Astrocyte (in vitro differentiated cells and primary cell): ENCODE measurements at regions not wholly inside any gene's neighbourhood (a gene's known extent, or its start where the extent isn't known, plus 50 kb on each side); places are given as distances from the start of the nearest gene placed in this dataset.

Experiments
- DNase-seq: peaks from one replicate; pipeline ENCODE4 v3.0.0-alpha.2; 2010; ENCODE audit warnings: low read depth
- FAIRE-seq: peaks from 2 replicates; lab custom pipeline; 2011; peaks lifted over from hg19 to GRCh38; lab: Jason Lieb, UNC
- H2AFZ ChIP-seq: 2 replicates; pipeline ENCODE4 v1.6.0; 2012; ENCODE audit warnings: low read depth, low read length, inconsistent platforms
- H3K27ac ChIP-seq: 2 replicates; pipeline ENCODE4 v1.5.1; 2011; ENCODE audit warnings: low read depth, low read length, inconsistent platforms
- H3K27me3 ChIP-seq: 2 replicates; pipeline ENCODE4 v1.6.0; 2011; ENCODE audit warnings: low read length, inconsistent platforms; ENCODE audit not compliant: insufficient read depth
- H3K36me3 ChIP-seq: 2 replicates; pipeline ENCODE4 v1.5.1; 2011; ENCODE audit warnings: low read length, inconsistent platforms; ENCODE audit not compliant: insufficient read depth
- H3K4me1 ChIP-seq: 2 replicates; pipeline ENCODE4 v1.5.1; 2011; ENCODE audit warnings: low read length, inconsistent platforms; ENCODE audit not compliant: insufficient read depth
- H3K4me2 ChIP-seq: 2 replicates; pipeline ENCODE4 v1.6.0; 2012; ENCODE audit warnings: low read length, inconsistent platforms
- H3K4me3 ChIP-seq: 2 replicates; pipeline ENCODE4 v1.5.1; 2011; ENCODE audit warnings: low read depth, mild to moderate bottlenecking, low read length, inconsistent platforms; ENCODE audit not compliant: insufficient read depth
- H3K79me2 ChIP-seq: 2 replicates; pipeline ENCODE4 v1.6.0; 2012; ENCODE audit warnings: mild to moderate bottlenecking, low read length, inconsistent platforms; ENCODE audit not compliant: insufficient read depth
- H3K9ac ChIP-seq: 2 replicates; pipeline ENCODE4 v1.6.0; 2012; ENCODE audit warnings: mild to moderate bottlenecking, low read length, inconsistent platforms
- H3K9me3 ChIP-seq: 2 replicates; pipeline ENCODE4 v1.5.1; 2012; ENCODE audit warnings: low read depth, mild to moderate bottlenecking, low read length, inconsistent platforms; ENCODE audit not compliant: insufficient read depth
- H4K20me1 ChIP-seq: 2 replicates; pipeline ENCODE4 v1.6.0; 2012; ENCODE audit warnings: low read length, inconsistent platforms; ENCODE audit not compliant: insufficient read depth
- H3K27ac Mint-ChIP-seq: one replicate; pipeline ENCODE4 v1.8.0; 2021; ENCODE audit warnings: mild to moderate bottlenecking, mixed read lengths; ENCODE audit not compliant: unreplicated experiment
- H3K27me3 Mint-ChIP-seq: one replicate; pipeline ENCODE4 v1.8.0; 2021; ENCODE audit warnings: low read depth, mixed read lengths; ENCODE audit not compliant: unreplicated experiment
- H3K36me3 Mint-ChIP-seq: one replicate; pipeline ENCODE4 v1.8.0; 2021; ENCODE audit warnings: low read depth, mixed read lengths; ENCODE audit not compliant: unreplicated experiment
- H3K4me1 Mint-ChIP-seq: one replicate; pipeline ENCODE4 v1.8.0; 2021; ENCODE audit warnings: low read depth, mixed read lengths; ENCODE audit not compliant: unreplicated experiment
- H3K4me3 Mint-ChIP-seq: one replicate; pipeline ENCODE4 v1.8.0; 2021; ENCODE audit warnings: mild to moderate bottlenecking, moderate library complexity, mixed read lengths; ENCODE audit not compliant: unreplicated experiment
- H3K9me3 Mint-ChIP-seq: one replicate; pipeline ENCODE4 v1.8.0; 2021; ENCODE audit warnings: mild to moderate bottlenecking, mixed read lengths; ENCODE audit not compliant: unreplicated experiment
- EZH2 ChIP-seq: IDR thresholded peaks from 2 replicates; pipeline ENCODE4 v1.6.1; 2012; ENCODE audit warnings: mild to moderate bottlenecking, low read length, inconsistent platforms; ENCODE audit not compliant: insufficient read depth
- TF ChIP-seq, protein P1 (sequence below): IDR thresholded peaks from 2 replicates; pipeline ENCODE4 v1.5.1; 2011; ENCODE audit warnings: low read depth, mild to moderate bottlenecking, inconsistent platforms, low read length, moderate library complexity; ENCODE audit not compliant: insufficient read depth

DNA sequence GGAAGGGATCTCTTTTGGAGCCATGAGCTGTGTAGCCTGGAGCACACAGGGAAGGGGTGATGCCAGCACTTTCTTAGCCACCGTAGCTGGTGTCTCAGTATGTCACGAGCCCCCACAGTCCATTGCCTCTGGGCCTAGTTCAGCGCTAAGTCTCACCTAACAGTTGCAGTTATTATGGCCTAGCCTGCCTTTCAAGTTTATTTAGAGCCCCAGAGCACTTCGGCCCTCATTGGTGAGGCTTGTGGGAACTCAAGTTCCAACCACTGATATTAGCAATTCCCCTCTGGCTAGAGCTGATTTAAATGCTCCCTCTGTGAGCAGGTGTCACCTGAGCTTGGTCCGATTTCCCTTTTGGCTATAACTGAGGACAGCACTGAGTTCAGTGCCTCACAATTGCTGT is 388.4 kb upstream of the MAOA start:
- H3K4me3 Mint-ChIP-seq = no peak overlapping the region
- no peak for TF ChIP-seq EZH2
- TF ChIP-seq, protein P1, sequence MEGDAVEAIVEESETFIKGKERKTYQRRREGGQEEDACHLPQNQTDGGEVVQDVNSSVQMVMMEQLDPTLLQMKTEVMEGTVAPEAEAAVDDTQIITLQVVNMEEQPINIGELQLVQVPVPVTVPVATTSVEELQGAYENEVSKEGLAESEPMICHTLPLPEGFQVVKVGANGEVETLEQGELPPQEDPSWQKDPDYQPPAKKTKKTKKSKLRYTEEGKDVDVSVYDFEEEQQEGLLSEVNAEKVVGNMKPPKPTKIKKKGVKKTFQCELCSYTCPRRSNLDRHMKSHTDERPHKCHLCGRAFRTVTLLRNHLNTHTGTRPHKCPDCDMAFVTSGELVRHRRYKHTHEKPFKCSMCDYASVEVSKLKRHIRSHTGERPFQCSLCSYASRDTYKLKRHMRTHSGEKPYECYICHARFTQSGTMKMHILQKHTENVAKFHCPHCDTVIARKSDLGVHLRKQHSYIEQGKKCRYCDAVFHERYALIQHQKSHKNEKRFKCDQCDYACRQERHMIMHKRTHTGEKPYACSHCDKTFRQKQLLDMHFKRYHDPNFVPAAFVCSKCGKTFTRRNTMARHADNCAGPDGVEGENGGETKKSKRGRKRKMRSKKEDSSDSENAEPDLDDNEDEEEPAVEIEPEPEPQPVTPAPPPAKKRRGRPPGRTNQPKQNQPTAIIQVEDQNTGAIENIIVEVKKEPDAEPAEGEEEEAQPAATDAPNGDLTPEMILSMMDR = no peak
- H3K4me3 ChIP-seq = no peak overlapping the region
- H3K4me1 ChIP-seq = no peaks in the 10 kb centered on the region
- H4K20me1 ChIP-seq = no peaks in the 10 kb centered on the region
- H3K4me1 Mint-ChIP-seq = no peaks in the 10 kb centered on the region
- H2AFZ ChIP-seq = no peak overlapping the region
- no peak overlapping the region for H3K27ac ChIP-seq
- no peak overlapping the region for H3K4me2 ChIP-seq
- no peak overlapping the region for H3K27ac Mint-ChIP-seq
- H3K79me2 ChIP-seq = no peaks in the 10 kb centered on the region
- FAIRE-seq = no peak
- H3K36me3 ChIP-seq = no peaks in the 10 kb centered on the region
- H3K27me3 Mint-ChIP-seq = no peaks in the 10 kb centered on the region
- H3K36me3 Mint-ChIP-seq = no peaks in the 10 kb centered on the region
- DNase-seq = no peak
- no peak overlapping the region for H3K9ac ChIP-seq
- H3K27me3 ChIP-seq = no peaks in the 10 kb centered on the region
- no peaks in the 10 kb centered on the region for H3K9me3 ChIP-seq
- H3K9me3 Mint-ChIP-seq = no peaks in the 10 kb centered on the region

DNA sequence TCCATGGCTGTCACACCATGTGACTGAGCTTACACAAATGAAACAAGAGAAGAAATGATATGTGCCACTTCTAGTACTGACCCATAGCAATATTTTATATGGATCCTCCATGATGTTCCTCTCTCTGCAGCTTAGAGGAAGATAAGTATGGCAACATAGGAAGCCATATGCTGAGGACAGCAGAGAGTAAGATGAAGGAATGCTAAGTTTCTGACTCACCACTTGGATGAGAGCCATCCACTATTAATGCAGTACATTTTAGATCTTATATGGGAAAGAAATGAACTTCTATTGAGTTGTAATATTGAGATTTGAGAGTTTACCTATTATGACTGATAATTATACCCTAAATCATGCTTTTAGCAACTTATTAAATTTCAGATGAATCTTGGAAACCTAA is 386.9 kb upstream of the MAOA start:
- Mint-ChIP-seq H3K27ac (no peak overlapping the region), H3K9me3 (no peaks in the 10 kb centered on the region), H3K27me3 (no peaks in the 10 kb centered on the region), H3K36me3 (no peaks in the 10 kb centered on the region), H3K4me3 (no peak overlapping the region), H3K4me1 (no peaks in the 10 kb centered on the region)
- Histone ChIP-seq H3K9ac (no peak overlapping the region), H3K4me3 (no peak overlapping the region), H3K27ac (no peak overlapping the region), H3K79me2 (no peaks in the 10 kb centered on the region), H3K27me3 (no peaks in the 10 kb centered on the region), H3K36me3 (no peaks in the 10 kb centered on the region), H3K9me3 (no peaks in the 10 kb centered on the region), H2AFZ (no peak overlapping the region), H3K4me1 (no peaks in the 10 kb centered on the region), H4K20me1 (no peaks in the 10 kb centered on the region), H3K4me2 (no peak overlapping the region)
- peak; percentile 71 for FAIRE-seq
- DNase-seq = no peak
- TF ChIP-seq EZH2 = no peak
- TF ChIP-seq, protein P1 = no peak

GRCh38 chrX:43277879-43278278 is 378.2 kb upstream of the MAOA start:
- no peak overlapping the region for H2AFZ ChIP-seq
- no peaks in the 10 kb centered on the region for H3K27me3 ChIP-seq
- H3K9me3 Mint-ChIP-seq = no peaks in the 10 kb centered on the region
- H3K27me3 Mint-ChIP-seq = no peaks in the 10 kb centered on the region
- H4K20me1 ChIP-seq = no peaks in the 10 kb centered on the region
- H3K9ac ChIP-seq = no peak overlapping the region
- no peak overlapping the region for H3K4me3 ChIP-seq
- H3K4me1 Mint-ChIP-seq = no peaks in the 10 kb centered on the region
- H3K36me3 Mint-ChIP-seq = no peaks in the 10 kb centered on the region
- DNase-seq (no peak), FAIRE-seq (no peak)
- TF ChIP-seq, protein P1 = no peak
- no peak for TF ChIP-seq EZH2
- H3K79me2 ChIP-seq = no peaks in the 10 kb centered on the region
- H3K27ac Mint-ChIP-seq = no peak overlapping the region
- H3K4me2 ChIP-seq = no peak overlapping the region
- H3K4me1 ChIP-seq = no peaks in the 10 kb centered on the region
- no peak overlapping the region for H3K27ac ChIP-seq
- H3K4me3 Mint-ChIP-seq = no peak overlapping the region
- no peaks in the 10 kb centered on the region for H3K36me3 ChIP-seq
- no peaks in the 10 kb centered on the region for H3K9me3 ChIP-seq
